ENCODE measurements at regions not wholly inside any gene's neighbourhood (a gene's known extent, or its start where the extent isn't known, plus 50 kb on each side); places are given as distances from the start of the nearest gene placed in this dataset.
"Not testable (repeated sequence)": the region's sequence is repeated elsewhere in the genome, so short reads cannot be mapped to it uniquely, and the experiment has no call there.

DNA sequence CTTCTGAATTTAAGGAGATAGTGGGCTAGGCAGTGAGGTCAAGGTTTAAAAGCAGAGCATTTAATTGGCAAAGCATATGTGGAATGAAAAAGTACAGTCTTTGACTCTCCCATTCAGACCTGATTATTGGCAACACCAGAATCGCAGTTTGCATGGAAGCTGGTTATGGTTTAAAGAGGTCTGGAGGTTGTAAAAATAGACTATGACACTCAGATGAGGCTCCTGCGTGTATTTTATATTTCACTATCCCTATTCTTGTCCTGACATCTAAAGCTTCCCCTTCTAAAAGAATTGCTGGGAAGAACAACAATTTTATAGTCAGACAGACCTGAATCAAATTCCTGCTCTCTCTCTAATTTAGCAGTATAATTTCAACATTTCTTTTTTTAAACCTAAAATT is 302.9 kb downstream of the PCDH7 start:
- peaks cover 0 to 3% of the 10 kb centered on the region in 2 experiments for H3K9me3 ChIP-seq (ENCODE audit: control insufficient read depth in 1 of 2, insufficient read depth in 1 of 2, low read length in 2 of 2)
- no peaks in the 10 kb centered on the region for H3K4me1 Mint-ChIP-seq (ENCODE audit: low read depth)
- peaks cover 4% of the 10 kb centered on the region for H3K9me3 Mint-ChIP-seq
- no peak overlapping the region for H3K4me3 ChIP-seq (ENCODE audit: low read length)
- ChIA-PET POLR2A (no interaction called here), CTCF (no interaction called here)
- intact Hi-C loops (cut with DNase I, micrococcal nuclease): no loop called here
- TF ChIP-seq, protein P1, sequence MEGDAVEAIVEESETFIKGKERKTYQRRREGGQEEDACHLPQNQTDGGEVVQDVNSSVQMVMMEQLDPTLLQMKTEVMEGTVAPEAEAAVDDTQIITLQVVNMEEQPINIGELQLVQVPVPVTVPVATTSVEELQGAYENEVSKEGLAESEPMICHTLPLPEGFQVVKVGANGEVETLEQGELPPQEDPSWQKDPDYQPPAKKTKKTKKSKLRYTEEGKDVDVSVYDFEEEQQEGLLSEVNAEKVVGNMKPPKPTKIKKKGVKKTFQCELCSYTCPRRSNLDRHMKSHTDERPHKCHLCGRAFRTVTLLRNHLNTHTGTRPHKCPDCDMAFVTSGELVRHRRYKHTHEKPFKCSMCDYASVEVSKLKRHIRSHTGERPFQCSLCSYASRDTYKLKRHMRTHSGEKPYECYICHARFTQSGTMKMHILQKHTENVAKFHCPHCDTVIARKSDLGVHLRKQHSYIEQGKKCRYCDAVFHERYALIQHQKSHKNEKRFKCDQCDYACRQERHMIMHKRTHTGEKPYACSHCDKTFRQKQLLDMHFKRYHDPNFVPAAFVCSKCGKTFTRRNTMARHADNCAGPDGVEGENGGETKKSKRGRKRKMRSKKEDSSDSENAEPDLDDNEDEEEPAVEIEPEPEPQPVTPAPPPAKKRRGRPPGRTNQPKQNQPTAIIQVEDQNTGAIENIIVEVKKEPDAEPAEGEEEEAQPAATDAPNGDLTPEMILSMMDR (IDR thresholded peaks at IDR 0.05): no peak
- H3K27ac Mint-ChIP-seq: no peak overlapping the region
- ATAC-seq (ENCODE audit: poor library complexity): no peak
- no peaks in the 10 kb centered on the region for H3K27me3 ChIP-seq (ENCODE audit: control insufficient read depth in 1 of 2, insufficient read depth in 2 of 2, low read length in 2 of 2)
- H3K4me1 ChIP-seq (ENCODE audit: insufficient read depth, low read length): no peaks in the 10 kb centered on the region
- H3K36me3 ChIP-seq (ENCODE audit: insufficient read depth, low read length): no peaks in the 10 kb centered on the region
- H3K27me3 Mint-ChIP-seq: no peaks in the 10 kb centered on the region
- no peaks in the 10 kb centered on the region for H3K36me3 Mint-ChIP-seq (ENCODE audit: low read depth)
- no peak overlapping the region for H3K27ac ChIP-seq (ENCODE audit: low read depth in 1 of 2, low read length in 2 of 2)
- H3K4me3 Mint-ChIP-seq: no peak overlapping the region
- DNase-seq: no peak

DNA sequence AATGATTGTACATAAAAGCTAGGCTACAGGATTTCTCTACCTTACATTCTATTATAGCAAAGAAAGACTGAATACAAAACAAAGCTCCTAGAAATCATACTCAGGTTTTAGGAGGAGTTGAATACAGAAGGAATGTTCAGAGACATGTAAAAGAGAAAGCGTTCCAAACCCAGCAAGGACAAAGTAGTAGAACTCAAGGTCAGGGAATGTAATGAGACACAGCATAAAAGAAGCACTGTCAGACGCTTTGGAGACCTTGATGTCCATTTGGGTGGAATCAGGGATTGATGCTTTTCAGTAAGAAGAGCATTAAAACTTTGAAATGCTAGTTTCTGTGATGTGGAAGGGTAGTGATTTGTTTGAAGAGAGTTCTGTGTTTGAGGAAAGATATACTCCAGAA is 303.6 kb downstream of the PCDH7 start:
- Histone ChIP-seq H3K27me3 (ENCODE audit: control insufficient read depth in 1 of 2, insufficient read depth in 2 of 2, low read length in 2 of 2) (no peaks in the 10 kb centered on the region), H3K9me3 (ENCODE audit: control insufficient read depth in 1 of 2, insufficient read depth in 1 of 2, low read length in 2 of 2) (peaks cover 0 to 3% of the 10 kb centered on the region in 2 experiments), H3K36me3 (ENCODE audit: insufficient read depth, low read length) (no peaks in the 10 kb centered on the region), H3K27ac (ENCODE audit: low read depth in 1 of 2, low read length in 2 of 2) (no peak overlapping the region), H3K4me3 (ENCODE audit: low read length) (no peak overlapping the region), H3K4me1 (ENCODE audit: insufficient read depth, low read length) (no peaks in the 10 kb centered on the region)
- TF ChIP-seq, protein P1 (IDR thresholded peaks at IDR 0.05): no peak
- ATAC-seq (ENCODE audit: poor library complexity) (no peak), DNase-seq (no peak)
- intact Hi-C loops (cut with DNase I, micrococcal nuclease): no loop called here
- Mint-ChIP-seq H3K36me3 (ENCODE audit: low read depth) (no peaks in the 10 kb centered on the region), H3K27me3 (no peaks in the 10 kb centered on the region), H3K9me3 (peaks cover 4% of the 10 kb centered on the region), H3K27ac (no peak overlapping the region), H3K4me3 (no peak overlapping the region), H3K4me1 (ENCODE audit: low read depth) (no peaks in the 10 kb centered on the region)
- ChIA-PET POLR2A (no interaction called here), CTCF (no interaction called here)

DNA sequence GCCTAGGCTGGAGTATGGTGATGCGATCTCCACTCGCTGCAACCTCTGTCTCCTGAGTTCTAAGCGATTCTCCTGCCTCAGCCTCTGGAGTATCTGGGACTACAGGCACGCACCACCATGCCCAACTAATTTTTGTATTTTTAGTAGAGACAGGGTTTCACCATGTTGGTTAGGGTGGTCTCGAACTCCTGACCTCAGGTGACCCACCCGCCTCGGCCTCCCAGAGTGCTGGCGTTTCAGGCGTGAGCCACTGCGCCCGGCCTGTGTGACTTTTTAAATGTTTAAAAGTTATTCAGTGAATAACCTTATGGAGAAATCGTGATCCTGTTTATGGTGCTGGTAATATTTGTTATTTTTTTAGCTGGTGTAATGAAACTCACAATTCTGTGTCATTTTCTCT is 304.6 kb downstream of the PCDH7 start:
- ATAC-seq (ENCODE audit: poor library complexity); H3K4me3 ChIP-seq (ENCODE audit: low read length); H3K9me3 ChIP-seq (ENCODE audit: control insufficient read depth in 1 of 2, insufficient read depth in 1 of 2, low read length in 2 of 2); H3K36me3 ChIP-seq (ENCODE audit: insufficient read depth, low read length); POLR2A ChIA-PET; H3K27me3 Mint-ChIP-seq; H3K36me3 Mint-ChIP-seq (ENCODE audit: low read depth); intact Hi-C loops (cut with DNase I, micrococcal nuclease); H3K4me1 Mint-ChIP-seq (ENCODE audit: low read depth); H3K27ac ChIP-seq (ENCODE audit: low read depth in 1 of 2, low read length in 2 of 2); H3K27me3 ChIP-seq (ENCODE audit: control insufficient read depth in 1 of 2, insufficient read depth in 2 of 2, low read length in 2 of 2); H3K9me3 Mint-ChIP-seq; DNase-seq; H3K4me1 ChIP-seq (ENCODE audit: insufficient read depth, low read length); H3K4me3 Mint-ChIP-seq; H3K27ac Mint-ChIP-seq: not testable (repeated sequence)
- CTCF ChIA-PET: interaction anchor here (1.2 kb wide), 1 partner anchor 16 kb away, joined by 4 read pairs; no protein-coding TSS in a partner anchor

DNA sequence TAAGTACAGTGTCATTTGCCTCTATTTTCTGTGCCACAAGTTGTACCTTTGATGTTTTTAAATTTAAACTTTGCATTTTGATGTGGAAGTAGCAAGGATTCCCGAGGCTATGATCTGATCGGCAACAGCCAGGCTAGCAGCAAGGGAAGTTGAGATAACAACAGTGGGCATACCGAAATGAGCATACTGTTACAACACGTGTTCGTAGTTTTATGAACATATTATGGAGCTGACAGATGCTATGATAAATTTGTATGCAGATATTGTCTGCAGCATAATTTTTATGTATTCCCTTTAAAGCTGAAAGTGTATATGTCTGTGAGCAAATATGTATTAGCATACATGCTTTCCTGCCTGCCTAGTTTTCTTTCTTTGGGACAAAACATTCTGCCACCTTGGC is 306.1 kb downstream of the PCDH7 start:
- Mint-ChIP-seq H3K4me3 (no peak overlapping the region), H3K27ac (no peak overlapping the region), H3K27me3 (no peaks in the 10 kb centered on the region), H3K36me3 (ENCODE audit: low read depth) (no peaks in the 10 kb centered on the region), H3K9me3 (peaks cover 5% of the 10 kb centered on the region), H3K4me1 (ENCODE audit: low read depth) (no peaks in the 10 kb centered on the region)
- ChIA-PET CTCF (no interaction called here), POLR2A (no interaction called here)
- intact Hi-C loops (cut with DNase I, micrococcal nuclease): no loop called here
- DNase-seq (no peak), ATAC-seq (ENCODE audit: poor library complexity) (no peak)
- Histone ChIP-seq H3K9me3 (ENCODE audit: control insufficient read depth in 1 of 2, insufficient read depth in 1 of 2, low read length in 2 of 2) (peaks cover 0 to 3% of the 10 kb centered on the region in 2 experiments), H3K36me3 (ENCODE audit: insufficient read depth, low read length) (no peaks in the 10 kb centered on the region), H3K4me3 (ENCODE audit: low read length) (no peak overlapping the region), H3K27me3 (ENCODE audit: control insufficient read depth in 1 of 2, insufficient read depth in 2 of 2, low read length in 2 of 2) (no peaks in the 10 kb centered on the region), H3K4me1 (ENCODE audit: insufficient read depth, low read length) (no peaks in the 10 kb centered on the region), H3K27ac (ENCODE audit: low read depth in 1 of 2, low read length in 2 of 2) (no peak overlapping the region)
- TF ChIP-seq, protein P1 (IDR thresholded peaks at IDR 0.05): no peak
